H1 (cell line): ENCODE measurements at regions not wholly inside any gene's neighbourhood (a gene's known extent, or its start where the extent isn't known, plus 50 kb on each side); places are given as distances from the start of the nearest gene placed in this dataset.

Experiments
- CTCF ChIA-PET: fragments of 300-600 bp; sonication (Branson Sonifier 250); formaldehyde crosslinking; loops from one replicate; lab custom pipeline; 2021; ENCODE audit not compliant: partially characterized antibody; lab: Charles Lee
- POLR2A ChIA-PET: fragments of 300-600 bp; sonication (Branson Sonifier 250); formaldehyde crosslinking; loops from one replicate; lab custom pipeline; 2021; ENCODE audit warnings: inconsistent platforms; ENCODE audit not compliant: partially characterized antibody; lab: Charles Lee
- DNase-seq, 2 experiments: peaks; one replicate each; pipeline versions ENCODE4 v3.0.0 to v3.0.0-alpha.2; 2010 to 2022; ENCODE audit warnings: low spot score in 2 of 2, low read depth in 1 of 2, mixed read lengths in 1 of 2
- FAIRE-seq: peaks from 2 replicates; lab custom pipeline; 2011; peaks lifted over from hg19 to GRCh38; lab: Jason Lieb, UNC
- H2AFZ ChIP-seq: 2 replicates; pipeline ENCODE4 v1.8.1; 2012; ENCODE audit warnings: low read length, inconsistent platforms
- H2AK5ac ChIP-seq: 2 replicates; pipeline ENCODE4 v1.6.1; 2013; ENCODE audit warnings: low read depth, low read length
- H2BK120ac ChIP-seq: replicated peaks from 2 replicates; pipeline ENCODE3; 2013; ENCODE audit warnings: low read depth, low read length, inconsistent platforms
- H2BK12ac ChIP-seq: 2 replicates; pipeline ENCODE4 v1.6.1; 2013; ENCODE audit warnings: low read depth, low read length
- H2BK15ac ChIP-seq: 2 replicates; pipeline ENCODE4 v1.6.1; 2013; ENCODE audit warnings: low read length
- H2BK20ac ChIP-seq: 2 replicates; pipeline ENCODE4 v1.6.1; 2013; ENCODE audit warnings: low read length
- H2BK5ac ChIP-seq: 2 replicates; pipeline ENCODE4 v1.6.1; 2013; ENCODE audit warnings: low read depth, low read length
- H3K14ac ChIP-seq: 2 replicates; pipeline ENCODE4 v1.6.1; 2013; ENCODE audit warnings: inconsistent platforms; ENCODE audit not compliant: insufficient read length
- H3K18ac ChIP-seq: 2 replicates; pipeline ENCODE4 v1.6.1; 2013; ENCODE audit warnings: low read length; ENCODE audit errors: extremely low read depth
- H3K23ac ChIP-seq: 2 replicates; pipeline ENCODE4 v1.6.1; 2013; ENCODE audit warnings: inconsistent platforms; ENCODE audit not compliant: insufficient read length
- H3K23me2 ChIP-seq: 2 replicates; pipeline ENCODE4 v1.6.1; 2013; ENCODE audit warnings: low read depth, low read length
- H3K27ac ChIP-seq: 2 replicates; pipeline ENCODE4 v1.6.1; 2011; ENCODE audit warnings: low read depth, low read length, inconsistent platforms
- H3K27me3 ChIP-seq, 4 experiments: replicated peaks in 1 of 4; 1 replicate in 1 of 4; 2 replicates in 3 of 4; pipeline versions ENCODE4 v1.6.1 to v1.8.1; 2011 to 2013; ENCODE audit warnings: low read length in 3 of 4, mild to moderate bottlenecking in 3 of 4, inconsistent platforms in 2 of 4, mixed read lengths in 2 of 4, moderate library complexity in 1 of 4; ENCODE audit not compliant: control insufficient read depth in 3 of 4, insufficient read depth in 3 of 4; ENCODE audit errors: extremely low read depth in 1 of 4
- H3K36me3 ChIP-seq, 4 experiments: 2 replicates each; pipeline versions ENCODE4 v1.6.1 to v1.8.1; 2011 to 2013; ENCODE audit warnings: mild to moderate bottlenecking in 4 of 4, low read length in 3 of 4, moderate library complexity in 2 of 4, control low read depth in 1 of 4, inconsistent platforms in 1 of 4; ENCODE audit not compliant: insufficient read depth in 4 of 4, control insufficient read depth in 2 of 4
- H3K4ac ChIP-seq: replicated peaks from 2 replicates; pipeline ENCODE3; 2013; ENCODE audit warnings: low read length, low read depth, mixed read lengths, inconsistent platforms; ENCODE audit not compliant: insufficient read length
- H3K4me1 ChIP-seq, 4 experiments: replicated peaks in 1 of 4; 1 replicate in 1 of 4; 2 replicates in 3 of 4; pipeline versions ENCODE4 v1.6.1 to v1.8.1; 2011 to 2013; ENCODE audit warnings: low read length in 3 of 4, inconsistent platforms in 2 of 4, mixed read lengths in 1 of 4; ENCODE audit not compliant: insufficient read depth in 4 of 4, control insufficient read depth in 3 of 4
- H3K4me2 ChIP-seq, 2 experiments: 2 replicates each; pipeline versions ENCODE4 v1.6.1 to v1.8.1; 2011 to 2013; ENCODE audit warnings: low read depth in 2 of 2, low read length in 2 of 2, control low read depth in 1 of 2, inconsistent platforms in 1 of 2, mild to moderate bottlenecking in 1 of 2; ENCODE audit not compliant: insufficient read depth in 1 of 2
- H3K4me3 ChIP-seq, 4 experiments: fragments of 200-600, 300-600 bp in 1 of 4; sonication (generic), shearing (Covaris generic), sonication (Bioruptor Twin) in 1 of 4; 2 replicates each; pipeline versions ENCODE4 v1.5.1 to v1.8.1; 2011 to 2016; ENCODE audit warnings: low read length in 4 of 4, low read depth in 3 of 4, control low read depth in 2 of 4, inconsistent platforms in 2 of 4, mild to moderate bottlenecking in 2 of 4, mixed read lengths in 1 of 4, moderate library complexity in 1 of 4; ENCODE audit not compliant: insufficient read depth in 2 of 4; ENCODE audit errors: extremely low read depth in 1 of 4
- H3K56ac ChIP-seq: replicated peaks from 2 replicates; pipeline ENCODE3; 2013; ENCODE audit warnings: low read depth, mild to moderate bottlenecking, mixed read lengths, low read length, inconsistent platforms; ENCODE audit not compliant: insufficient read length
- H3K79me1 ChIP-seq: 2 replicates; pipeline ENCODE4 v1.6.1; 2013; ENCODE audit warnings: low read depth, low read length, control low read depth
- H3K79me2 ChIP-seq, 2 experiments: 2 replicates each; pipeline versions ENCODE4 v1.6.1 to v1.8.1; 2012 to 2013; ENCODE audit warnings: low read length in 2 of 2, mild to moderate bottlenecking in 2 of 2, inconsistent platforms in 1 of 2; ENCODE audit not compliant: insufficient read depth in 2 of 2, control insufficient read depth in 1 of 2
- H3K9ac ChIP-seq, 4 experiments: replicated peaks in 1 of 4; 1 replicate in 1 of 4; 2 replicates in 3 of 4; pipeline versions ENCODE4 v1.6.1 to v1.8.1; 2011 to 2013; ENCODE audit warnings: low read depth in 3 of 4, low read length in 3 of 4, control low read depth in 2 of 4, mild to moderate bottlenecking in 2 of 4, moderate library complexity in 2 of 4, inconsistent platforms in 1 of 4; ENCODE audit errors: extremely low read depth in 1 of 4
- H3K9me3 ChIP-seq, 2 experiments: 2 replicates each; pipeline versions ENCODE4 v1.6.1 to v1.8.1; 2012 to 2013; ENCODE audit warnings: mild to moderate bottlenecking in 2 of 2, moderate library complexity in 2 of 2, control low read depth in 1 of 2, inconsistent platforms in 1 of 2, low read depth in 1 of 2, low read length in 1 of 2, mixed read lengths in 1 of 2; ENCODE audit not compliant: insufficient read depth in 2 of 2
- H4K20me1 ChIP-seq, 2 experiments: replicated peaks in 1 of 2; 2 replicates each; pipeline versions ENCODE3 to v1.8.1; 2011 to 2013; ENCODE audit warnings: inconsistent platforms in 2 of 2, low read length in 2 of 2, mild to moderate bottlenecking in 1 of 2; ENCODE audit not compliant: insufficient read depth in 2 of 2, control insufficient read depth in 1 of 2
- H4K5ac ChIP-seq: 2 replicates; pipeline ENCODE4 v1.6.1; 2013; ENCODE audit warnings: low read length, low read depth, mixed read lengths, inconsistent platforms; ENCODE audit not compliant: insufficient read length
- H4K8ac ChIP-seq: 2 replicates; pipeline ENCODE4 v1.8.0; 2013; ENCODE audit warnings: mild to moderate bottlenecking, moderate library complexity, low read length, inconsistent platforms; ENCODE audit not compliant: insufficient read depth; ENCODE audit errors: extremely low read depth
- H4K91ac ChIP-seq: replicated peaks from 2 replicates; pipeline ENCODE3; 2013; ENCODE audit warnings: low read length, mixed read lengths, inconsistent platforms; ENCODE audit not compliant: insufficient read length
- CHD2 ChIP-seq: IDR thresholded peaks from 2 replicates; pipeline ENCODE4 v1.6.1; 2012; ENCODE audit warnings: low read length, improper control_type of control experiment
- EGR1 ChIP-seq: IDR thresholded peaks from 2 replicates; pipeline ENCODE4 v1.6.1; 2011; ENCODE audit warnings: low read depth, low read length, borderline replicate concordance
- EP300 ChIP-seq, 2 experiments: IDR thresholded peaks; 1 replicate in 1 of 2; 2 replicates in 1 of 2; pipeline ENCODE4 v1.6.1; 2011 to 2012; ENCODE audit warnings: low read depth in 2 of 2, low read length in 2 of 2, mild to moderate bottlenecking in 2 of 2, borderline replicate concordance in 1 of 2, inconsistent platforms in 1 of 2, moderate library complexity in 1 of 2
- JUND ChIP-seq: IDR thresholded peaks from 2 replicates; pipeline ENCODE4 v1.6.1; 2011; ENCODE audit warnings: mild to moderate bottlenecking, improper control_type of control experiment, low read length
- KDM1A ChIP-seq: fragments of 200-600, 300-600 bp; sonication (generic); IDR thresholded peaks from 2 replicates; pipeline ENCODE4 v1.7.1; 2016; ENCODE audit warnings: mild to moderate bottlenecking, low read length, borderline replicate concordance
- POLR2A ChIP-seq, 2 experiments: IDR thresholded peaks; 1 replicate in 1 of 2; 2 replicates in 1 of 2; pipeline ENCODE4 v1.6.1; 2011; ENCODE audit warnings: low read depth in 2 of 2, low read length in 2 of 2, mild to moderate bottlenecking in 2 of 2; ENCODE audit errors: control extremely low read depth in 1 of 2
- SP4 ChIP-seq: IDR thresholded peaks from 2 replicates; pipeline ENCODE4 v1.6.1; 2012; ENCODE audit warnings: low read length, inconsistent platforms
- SRF ChIP-seq: IDR thresholded peaks from 2 replicates; pipeline ENCODE4 v1.6.1; 2011; ENCODE audit warnings: mild to moderate bottlenecking, low read depth, low read length, moderate library complexity
- TBP ChIP-seq: IDR thresholded peaks from 2 replicates; pipeline ENCODE4 v1.6.1; 2011; ENCODE audit warnings: low read depth, low read length, improper control_type of control experiment
- ZNF274 ChIP-seq: IDR thresholded peaks from 2 replicates; pipeline ENCODE4 v1.7.0; 2012; ENCODE audit warnings: low read length, borderline replicate concordance; ENCODE audit errors: extremely low read depth
- WGBS, 2 experiments: shearing (Covaris generic) in 1 of 2; methylation state at CpG; one replicate each; pipeline versions ENCODE4 v1.1.6 to v1.1.7; 2013 to 2015; ENCODE audit warnings: low lambda C conversion rate in 2 of 2, mixed read lengths in 2 of 2, inconsistent platforms in 1 of 2, low coverage in 1 of 2, missing lambda C conversion rate in 1 of 2; ENCODE audit not compliant: insufficient replicate concordance in 2 of 2, insufficient coverage in 1 of 2, insufficient read length in 1 of 2; ENCODE audit errors: extremely low coverage in 1 of 2, missing lambda C conversion rate in 1 of 2; 5-methylcytosine and 5-hydroxymethylcytosine counted together
- TF ChIP-seq, protein P1 (sequence below): IDR thresholded peaks from 2 replicates; pipeline ENCODE4 v1.6.1; 2011; ENCODE audit warnings: low read depth, mild to moderate bottlenecking, low read length; ENCODE audit not compliant: insufficient read depth

- Histone ChIP-seq H2BK120ac (no peak overlapping the region), H3K36me3 (no peaks in the 10 kb centered on the region), H2BK15ac (no peak overlapping the region), H2BK12ac (no peak overlapping the region), H4K5ac (no peak overlapping the region), H3K4me1 (peaks cover 0 to 14% (median 6%) of the 10 kb centered on the region in 4 experiments; a peak in 6 of 7 replicates), H3K4ac (no peak overlapping the region), H3K9me3 (no peaks in the 10 kb centered on the region), H2BK20ac (no peak overlapping the region), H3K14ac (no peak overlapping the region), H3K23ac (no peak overlapping the region), H4K91ac (no peak overlapping the region), H3K23me2 (no peaks in the 10 kb centered on the region; the same call in 1 of the 2 replicates), H4K8ac (no peak overlapping the region), H3K79me1 (no peaks in the 10 kb centered on the region), H4K20me1 (no peaks in the 10 kb centered on the region), H3K9ac (no peak overlapping the region), H2BK5ac (no peak overlapping the region), H3K79me2 (no peaks in the 10 kb centered on the region), H2AFZ (no peak overlapping the region), H3K4me3 (no peak overlapping the region), H3K18ac (no peak overlapping the region), H3K27ac (no peak overlapping the region), H3K4me2 (no peak overlapping the region), H3K56ac (no peak overlapping the region), H2AK5ac (no peak overlapping the region), H3K27me3 (no peaks in the 10 kb centered on the region)
- CTCF ChIA-PET: interaction anchor here (1.1 kb wide), 1 partner anchor 77 kb away, joined by 3 read pairs; no protein-coding TSS in a partner anchor
- POLR2A ChIA-PET: no interaction called here
- TF ChIP-seq EP300 (IDR thresholded peaks at IDR 0.05; ENCODE audit: borderline replicate concordance in 1 of 2, low read depth in 2 of 2, low read length in 2 of 2): no peak
- no peak for TF ChIP-seq SP4
- TF ChIP-seq CHD2: no peak
- no peak for TF ChIP-seq KDM1A
- no peak for TF ChIP-seq EGR1
- no peak for TF ChIP-seq SRF
- TF ChIP-seq TBP: no peak
- no peak for TF ChIP-seq ZNF274
- TF ChIP-seq, protein P1, sequence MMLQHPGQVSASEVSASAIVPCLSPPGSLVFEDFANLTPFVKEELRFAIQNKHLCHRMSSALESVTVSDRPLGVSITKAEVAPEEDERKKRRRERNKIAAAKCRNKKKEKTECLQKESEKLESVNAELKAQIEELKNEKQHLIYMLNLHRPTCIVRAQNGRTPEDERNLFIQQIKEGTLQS: no peak
- no peak for TF ChIP-seq POLR2A (IDR thresholded peaks at IDR 0.05; ENCODE audit: control extremely low read depth in 1 of 2, low read depth in 2 of 2, low read length in 2 of 2)
- no peak for TF ChIP-seq JUND
- 91% methylated on average over 3 of the region's 3 CpGs; no CpG with 5 or more reads in 1 of the 2 experiments for whole genome bisulfite sequencing, 2 experiments
- FAIRE-seq: no peak
- DNase-seq: no peak
These were observed 97.0 kb upstream of the KCNG1 start for GRCh38 chr20:51119914-51120313.
